ENCODE measurements at regions not wholly inside any gene's neighbourhood (a gene's known extent, or its start where the extent isn't known, plus 50 kb on each side); places are given as distances from the start of the nearest gene placed in this dataset.
"Not testable (repeated sequence)": the region's sequence is repeated elsewhere in the genome, so short reads cannot be mapped to it uniquely, and the experiment has no call there.

DNA sequence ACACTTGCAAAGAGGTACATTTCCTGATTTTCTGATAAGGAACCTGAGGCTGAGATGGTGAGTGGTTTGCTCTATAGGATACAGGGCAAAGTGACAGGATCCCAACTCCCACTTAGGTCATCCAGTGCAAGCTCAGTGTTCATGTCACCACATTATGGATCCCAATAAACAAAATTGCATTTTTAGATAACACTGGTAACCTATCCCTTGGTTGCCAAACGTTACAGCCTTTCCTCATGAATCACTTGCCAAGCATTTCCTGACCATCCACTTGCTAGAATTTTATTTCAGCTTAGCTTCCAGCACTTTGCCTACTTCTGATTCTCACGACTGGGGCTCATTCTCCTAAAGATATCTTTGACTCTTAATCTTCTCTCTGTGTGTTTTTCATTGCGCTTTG, 131.4 kb upstream of the ODAD2 start:
- no peak for DNase-seq

DNA sequence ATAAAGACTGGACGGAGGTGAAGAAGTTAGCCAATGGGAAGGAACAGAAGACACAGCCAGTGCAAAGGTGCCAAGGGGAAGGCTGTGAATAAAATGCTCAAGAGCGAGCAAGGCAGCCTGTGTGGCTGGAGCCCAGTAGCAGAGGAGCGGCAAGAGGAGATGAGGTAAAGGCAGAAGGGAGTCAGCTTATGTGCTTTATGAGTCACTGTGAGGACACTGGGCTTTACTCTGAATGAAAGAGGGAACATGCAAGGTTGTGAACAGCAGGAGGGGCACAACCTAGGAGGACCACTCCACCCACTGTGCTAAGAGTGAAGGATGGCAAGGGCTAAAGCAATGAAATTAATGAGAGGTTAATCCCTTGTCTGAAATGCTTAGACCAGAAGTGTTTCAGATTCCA, 129.0 kb upstream of the ODAD2 start:
- no peak for DNase-seq

DNA sequence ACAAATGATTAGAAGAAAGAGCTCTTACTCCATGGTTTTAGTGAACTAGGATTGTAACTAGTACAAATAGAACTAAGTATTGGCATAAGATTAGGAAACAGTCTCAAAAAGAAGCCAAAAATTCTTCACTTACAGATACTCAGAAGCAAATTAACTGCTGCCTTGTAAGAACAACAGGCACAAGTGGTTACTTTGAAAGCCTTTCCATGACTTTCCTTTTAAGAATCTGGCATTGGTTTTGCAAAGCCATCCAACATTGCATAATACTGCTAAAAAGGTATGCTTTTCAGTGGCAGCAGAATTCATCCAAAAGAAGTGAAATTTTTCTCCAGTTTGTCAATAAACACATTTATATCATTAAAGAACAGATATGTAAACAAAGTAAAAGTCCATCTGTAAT, 126.8 kb upstream of the ODAD2 start:
- no peak for DNase-seq

DNA sequence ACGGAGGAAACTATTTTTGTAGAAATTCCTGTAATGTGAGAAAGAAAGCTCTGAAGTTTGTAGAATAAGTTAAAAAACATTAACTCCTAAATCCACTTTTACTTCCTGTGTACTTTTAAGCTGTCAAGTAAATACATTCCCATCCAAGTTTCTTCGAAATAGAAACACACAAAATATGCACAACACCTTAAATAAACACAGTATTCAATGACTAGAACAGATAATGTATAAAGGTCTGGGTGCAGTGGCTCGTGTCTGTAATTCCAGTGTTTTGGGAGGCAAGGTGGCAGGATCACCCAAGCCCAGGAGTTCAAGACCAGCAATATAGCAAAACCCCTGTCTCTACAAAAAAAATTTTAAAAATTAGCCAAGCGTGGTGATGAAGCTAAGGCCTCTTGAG, 121.9 kb upstream of the ODAD2 start:
- no peak for DNase-seq

DNA sequence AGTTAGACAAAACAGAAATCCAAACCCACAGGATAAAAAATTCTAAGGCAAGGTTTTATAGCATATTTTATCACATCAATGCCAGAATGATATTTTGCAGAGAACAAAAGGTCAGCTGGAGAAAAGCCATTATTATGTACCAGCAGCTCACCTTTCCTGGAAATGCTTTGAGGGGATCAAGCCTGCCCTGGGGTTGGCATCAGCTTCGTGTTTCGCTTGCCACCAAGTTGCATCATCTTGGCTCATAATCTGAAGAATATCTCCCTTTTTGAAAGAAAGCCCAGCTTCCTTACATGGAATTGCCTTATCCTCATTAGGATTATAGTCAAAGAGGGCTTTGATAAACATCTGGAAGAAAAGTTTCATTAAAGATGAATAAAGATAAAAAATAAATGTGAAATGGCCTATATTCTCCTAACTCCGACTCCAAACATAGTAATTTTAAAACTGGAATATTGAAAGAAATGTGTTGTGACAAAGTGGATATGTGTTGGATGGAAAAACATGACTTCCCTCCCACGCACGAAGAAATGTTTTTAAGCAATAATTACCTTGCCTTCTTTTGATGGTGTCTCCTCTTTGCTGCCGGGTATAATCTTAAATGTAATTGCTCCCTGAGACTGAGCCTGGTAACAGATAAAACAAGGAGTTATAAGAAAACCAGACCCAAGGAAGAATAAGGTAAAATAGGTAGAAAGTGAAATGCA, 121.3 kb upstream of the ODAD2 start:
- no peak for DNase-seq

DNA sequence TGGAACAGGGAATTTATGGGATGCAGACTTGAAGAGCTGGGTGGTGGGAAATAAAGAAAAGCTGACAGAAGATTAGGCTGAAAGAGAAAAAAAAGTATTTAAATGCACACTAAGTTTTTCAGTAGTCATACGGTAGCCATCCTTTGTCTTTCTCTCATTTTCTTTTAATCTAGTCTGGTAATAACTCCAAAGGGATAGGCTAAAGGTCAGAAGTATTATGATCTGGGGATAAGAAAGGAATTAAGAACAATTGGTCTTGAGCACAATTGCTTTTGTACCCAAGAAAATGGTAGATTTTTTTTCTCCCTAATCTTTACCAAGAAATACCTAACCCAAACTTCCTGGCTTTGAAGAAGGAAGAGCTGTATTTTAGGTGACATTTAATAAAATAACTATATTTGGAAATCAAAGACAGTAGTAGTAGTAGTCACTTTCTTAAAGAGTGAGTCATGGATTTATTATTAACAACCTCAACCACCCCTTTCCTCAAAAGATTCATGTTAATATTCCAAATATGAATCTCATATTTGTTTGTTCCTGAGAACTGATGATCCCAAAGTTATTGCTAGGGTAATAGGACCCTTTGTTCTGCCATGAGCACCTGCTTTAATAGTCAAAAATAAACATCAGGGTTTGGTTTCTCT, 120.2 kb upstream of the ODAD2 start:
- DNase-seq: no peak

DNA sequence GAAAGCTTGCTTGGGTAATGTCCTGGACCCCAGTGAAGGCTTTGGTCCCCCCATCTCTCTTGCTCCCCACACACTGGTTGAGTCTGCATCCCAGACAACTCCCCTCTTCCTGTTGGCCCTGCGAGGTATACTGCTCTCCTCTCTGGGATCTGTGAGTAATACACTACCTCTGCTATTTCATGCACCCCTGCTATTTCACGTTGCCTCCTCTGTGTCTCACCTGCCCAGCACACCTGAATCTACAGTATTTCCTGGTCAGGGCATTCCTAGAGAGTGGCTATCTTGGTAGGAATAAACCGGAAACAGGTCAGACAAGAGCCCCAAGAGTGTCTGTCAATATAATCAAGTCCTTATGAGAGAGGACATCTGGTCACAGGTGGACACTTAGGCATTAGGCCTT, 114.3 kb upstream of the ODAD2 start:
- no peak for DNase-seq

DNA sequence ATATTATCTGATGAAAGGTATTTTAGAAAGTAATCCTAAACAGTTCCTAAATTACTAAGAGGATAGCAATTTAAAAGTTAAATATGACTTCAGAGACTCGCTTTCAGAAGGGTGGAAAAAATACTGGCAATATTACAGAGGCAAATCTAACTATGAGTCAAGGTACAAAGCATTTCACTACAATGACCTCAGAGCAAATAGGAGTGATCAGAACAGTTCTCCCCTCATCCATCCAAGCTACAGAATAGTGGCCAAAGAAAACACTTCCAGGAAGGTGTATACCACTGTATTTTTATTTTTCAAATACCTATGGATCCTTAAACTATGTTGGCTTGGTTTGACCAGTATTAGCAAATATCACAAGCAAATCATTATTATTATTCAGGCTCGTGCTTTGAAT, 112.8 kb upstream of the ODAD2 start:
- DNase-seq: no peak

DNA sequence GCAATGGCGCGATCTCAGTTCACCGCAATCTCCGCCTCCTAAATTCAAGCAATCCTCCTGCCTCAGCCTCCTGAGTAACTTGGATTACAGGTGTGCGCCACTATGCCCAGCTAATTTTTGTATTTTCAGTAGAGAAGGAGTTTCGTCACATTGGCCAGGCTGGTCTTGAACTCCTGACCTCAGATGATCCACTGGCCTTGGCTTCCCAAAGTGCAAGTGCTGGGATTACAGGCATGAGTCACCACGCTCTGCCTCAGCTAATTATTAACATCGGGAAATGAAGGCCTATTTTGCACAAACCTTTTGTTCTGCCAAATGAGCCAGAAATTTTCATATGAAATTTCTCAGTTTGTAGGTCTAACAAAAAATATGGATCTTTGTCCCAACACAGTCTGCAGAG, 106.7 kb upstream of the ODAD2 start:
- no peak for DNase-seq

DNA sequence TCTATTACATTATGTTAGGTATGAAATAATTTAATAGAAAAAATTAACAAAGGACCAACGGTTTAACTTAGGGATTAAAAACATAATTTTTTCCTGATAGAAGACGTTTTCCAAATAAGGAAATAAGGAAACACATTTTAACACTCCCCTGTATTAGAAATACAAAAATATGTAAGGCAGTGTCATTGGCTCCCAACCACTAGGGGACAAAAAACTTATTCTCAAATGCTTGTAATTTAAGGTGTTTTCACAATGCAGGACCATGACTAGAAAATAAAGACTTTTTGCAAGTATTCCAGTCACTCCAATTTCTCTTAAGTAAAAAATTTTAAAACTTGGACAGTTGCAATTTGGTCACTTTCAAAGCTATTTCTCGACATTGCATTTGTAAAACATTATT, 98.8 kb upstream of the ODAD2 start:
- no peak for DNase-seq

DNA sequence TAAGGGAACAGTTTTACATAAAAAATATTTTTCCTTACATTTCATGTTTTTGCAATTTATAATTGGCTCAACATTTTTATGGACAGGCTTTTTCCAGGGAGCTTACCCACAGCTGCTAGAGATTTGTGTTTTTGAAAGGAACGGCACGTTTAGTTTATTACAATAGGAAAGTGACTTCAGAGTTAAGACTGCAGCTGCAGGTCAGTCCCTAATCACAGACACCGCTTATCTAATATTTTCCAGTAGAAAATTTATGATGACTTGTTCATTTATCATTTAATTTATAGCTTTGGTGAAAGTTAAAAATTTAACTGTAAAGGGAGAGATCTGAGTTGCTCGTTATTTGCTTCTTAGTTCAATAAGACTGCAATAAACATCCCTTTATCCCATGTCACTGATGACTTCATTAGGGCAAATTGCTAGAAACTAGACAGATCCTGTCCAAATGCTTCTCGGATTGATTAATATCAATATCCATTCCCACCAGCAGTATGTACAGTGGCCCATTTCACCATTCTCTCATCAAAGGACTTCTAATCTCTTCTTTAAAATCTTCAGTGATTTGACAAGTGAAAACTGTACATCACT, 97.0 kb upstream of the ODAD2 start:
- no peak for DNase-seq

DNA sequence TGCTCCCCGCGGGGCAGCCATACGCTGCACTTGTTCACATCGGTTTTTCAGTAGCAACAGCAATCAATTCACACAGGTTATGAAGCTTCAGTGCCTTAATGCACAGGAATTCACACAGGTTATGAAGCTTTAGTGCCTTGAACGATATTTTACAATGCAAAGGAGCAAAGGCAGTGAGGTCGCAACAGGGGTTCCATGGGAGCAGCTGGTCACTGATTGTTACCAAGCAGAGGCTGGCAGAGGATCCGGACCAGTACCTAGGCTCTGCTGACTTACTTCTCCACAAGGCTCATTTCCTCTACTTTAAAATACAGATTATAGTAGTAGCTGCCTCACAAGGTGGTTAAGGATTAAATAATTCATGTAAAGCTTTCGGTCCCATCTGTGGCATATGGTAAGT, 95.2 kb upstream of the ODAD2 start:
- no peak for DNase-seq

DNA sequence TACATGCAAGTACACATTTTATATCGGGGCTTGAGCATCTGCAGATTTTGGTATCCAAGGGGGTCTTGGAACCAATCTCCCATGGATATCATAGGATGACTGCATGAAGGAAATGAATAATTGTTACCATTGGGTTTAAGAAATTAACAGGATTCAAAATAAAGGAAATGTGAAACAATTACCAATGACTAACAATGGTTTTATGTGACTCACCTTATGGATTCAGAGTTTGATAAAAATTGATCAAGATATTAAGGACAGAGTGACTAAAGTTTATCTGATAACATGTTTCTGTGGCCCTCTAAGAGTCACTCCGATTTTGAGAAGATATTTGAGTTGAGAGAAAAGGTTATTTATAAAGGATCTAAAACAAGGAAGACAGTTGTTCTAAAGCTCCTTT, 93.0 kb upstream of the ODAD2 start:
- DNase-seq: no peak

DNA sequence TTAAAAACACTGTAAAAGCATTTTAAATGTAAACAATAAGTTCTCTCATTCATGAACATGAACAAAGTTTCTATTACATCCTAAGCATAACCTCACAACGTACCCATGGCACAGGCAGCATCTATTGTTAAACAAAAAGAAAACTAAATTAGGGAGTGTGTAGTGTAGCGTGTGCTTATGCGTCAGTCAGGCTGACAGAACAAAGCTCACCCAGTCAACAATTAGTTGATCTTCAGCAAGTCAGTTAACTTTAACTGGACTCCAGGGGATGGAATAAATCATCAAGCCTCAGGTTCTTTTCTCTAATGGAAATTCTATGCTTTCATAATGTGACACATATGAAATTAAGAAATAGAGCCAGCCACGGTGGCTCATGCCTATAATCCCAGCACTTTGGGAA, 91.6 kb upstream of the ODAD2 start:
- no peak for DNase-seq

DNA sequence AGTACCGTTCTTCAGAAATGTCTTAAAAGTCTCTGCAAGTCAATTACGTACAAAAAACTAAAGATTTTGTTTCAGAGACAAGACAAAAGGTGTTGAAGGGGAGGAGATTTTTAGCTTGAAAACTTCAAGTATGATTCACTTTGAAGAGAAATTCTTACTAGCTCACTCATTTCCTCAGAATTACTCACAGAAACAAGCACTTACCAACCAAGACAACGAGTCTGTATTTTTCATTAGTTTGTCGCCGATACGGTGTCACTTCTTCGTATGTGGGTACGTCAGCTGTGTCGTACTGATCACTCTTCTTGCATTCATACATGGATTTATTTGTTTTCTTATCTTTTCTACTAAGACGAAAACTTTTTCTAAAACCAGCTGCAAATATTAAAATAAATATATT, 90.6 kb upstream of the ODAD2 start:
- no peak for DNase-seq

DNA sequence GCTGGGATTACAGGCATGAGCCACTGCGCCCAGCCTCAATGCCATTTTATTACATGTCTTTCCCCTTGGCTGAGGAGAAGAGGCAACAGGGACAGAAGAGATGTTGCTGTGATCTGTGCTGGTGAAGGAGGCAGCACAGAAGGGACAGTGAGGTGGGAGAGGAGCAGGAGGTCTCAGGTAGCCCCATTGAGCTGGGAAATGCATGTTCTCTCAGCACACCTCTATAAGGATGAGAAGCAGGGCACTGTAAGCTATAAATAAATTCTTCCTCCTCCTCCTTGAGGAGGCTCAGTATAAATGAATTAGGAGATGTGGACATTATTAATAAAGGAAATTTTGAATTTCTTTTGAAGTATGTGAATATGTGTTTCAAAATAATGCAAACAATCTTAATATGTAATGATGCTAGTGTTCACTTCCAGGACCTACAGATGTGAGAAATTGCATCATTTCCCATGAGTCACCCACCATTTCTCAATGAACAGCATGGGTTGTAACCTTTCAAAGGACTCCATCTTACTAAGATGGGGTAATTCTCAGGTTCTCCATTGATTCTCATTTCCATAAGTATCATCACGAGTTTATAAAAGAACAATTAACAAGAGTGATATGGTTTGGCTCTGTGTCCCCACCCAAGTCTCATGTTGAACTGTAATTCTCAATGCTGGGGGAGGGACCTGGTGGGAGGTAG, 88.9 kb upstream of the ODAD2 start:
- DNase-seq: no peak

DNA sequence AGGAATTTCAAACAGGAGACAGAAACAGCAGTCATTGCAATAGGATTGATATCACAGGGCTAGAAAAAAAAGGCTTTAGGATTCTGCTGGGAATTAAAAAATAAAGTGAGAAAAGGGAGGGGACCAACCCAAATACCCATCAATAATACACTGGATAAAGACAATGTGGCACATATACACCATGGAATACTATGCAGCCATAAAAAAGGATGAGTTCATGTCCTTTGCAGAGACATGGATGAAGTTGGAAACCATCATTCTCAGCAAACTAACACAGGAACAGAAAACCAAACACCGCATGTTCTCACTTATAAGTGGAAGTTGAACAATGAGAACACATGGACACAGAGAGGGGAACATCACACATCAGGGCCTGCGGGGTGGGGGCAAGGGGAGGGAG, 86.9 kb upstream of the ODAD2 start:
- DNase-seq: not testable (repeated sequence)

DNA sequence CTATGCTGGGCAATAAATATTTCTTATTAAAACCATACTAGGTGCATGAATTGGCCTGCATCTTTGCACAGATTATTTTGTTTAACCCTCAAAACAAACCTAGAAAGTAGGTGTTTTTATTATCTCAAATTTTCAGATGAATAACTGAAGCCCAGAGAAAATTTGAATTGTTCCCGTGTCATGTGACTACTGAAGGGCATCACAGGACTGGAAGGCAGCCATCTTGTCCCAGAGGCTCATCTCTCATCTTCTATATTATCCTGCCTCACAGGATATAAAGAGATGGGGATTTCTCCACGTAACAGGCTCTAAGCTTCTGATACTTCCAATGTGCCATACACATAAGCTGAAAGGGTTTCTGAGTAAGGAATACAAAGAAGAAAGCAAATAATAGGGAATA, 84.0 kb upstream of the ODAD2 start:
- no peak for DNase-seq

DNA sequence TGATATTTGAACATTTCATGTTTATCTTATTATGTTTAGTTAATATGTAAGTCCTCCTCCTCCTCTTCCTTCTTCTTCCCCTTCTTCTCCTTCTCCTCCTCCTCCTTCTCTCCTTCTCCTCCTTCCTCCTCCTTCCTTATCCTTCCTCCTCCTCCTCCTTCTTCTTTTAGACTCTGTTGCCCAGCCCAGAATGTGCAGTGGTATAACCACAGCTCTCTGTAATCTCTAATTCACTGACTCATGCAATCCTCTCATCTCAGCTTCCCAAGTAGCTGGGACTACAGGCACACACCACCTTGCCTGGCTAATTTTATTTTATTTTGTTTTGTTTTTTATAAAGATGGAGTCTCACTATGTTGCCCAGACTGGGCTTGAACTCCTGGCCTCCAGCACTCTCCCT, 83.4 kb upstream of the ODAD2 start:
- DNase-seq: no peak

DNA sequence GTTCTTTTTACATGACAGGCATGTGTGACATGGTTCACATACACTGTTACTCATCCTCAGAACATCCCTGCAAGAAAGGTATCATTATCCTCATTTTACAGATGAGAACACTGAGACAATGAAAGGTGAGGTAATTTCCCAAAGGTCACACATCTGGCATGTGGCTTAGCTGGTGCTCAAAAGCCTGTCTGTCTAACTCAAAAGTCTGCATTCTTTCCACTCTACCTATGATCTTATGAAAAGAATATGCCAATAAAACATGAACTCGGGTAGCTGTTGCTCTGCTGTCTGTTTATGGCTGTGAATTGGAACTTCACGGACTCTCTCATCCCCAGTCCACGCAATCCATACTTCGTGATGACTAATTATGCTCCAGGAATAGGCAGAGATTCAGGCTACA, 79.0 kb upstream of the ODAD2 start:
- no peak for DNase-seq

DNA sequence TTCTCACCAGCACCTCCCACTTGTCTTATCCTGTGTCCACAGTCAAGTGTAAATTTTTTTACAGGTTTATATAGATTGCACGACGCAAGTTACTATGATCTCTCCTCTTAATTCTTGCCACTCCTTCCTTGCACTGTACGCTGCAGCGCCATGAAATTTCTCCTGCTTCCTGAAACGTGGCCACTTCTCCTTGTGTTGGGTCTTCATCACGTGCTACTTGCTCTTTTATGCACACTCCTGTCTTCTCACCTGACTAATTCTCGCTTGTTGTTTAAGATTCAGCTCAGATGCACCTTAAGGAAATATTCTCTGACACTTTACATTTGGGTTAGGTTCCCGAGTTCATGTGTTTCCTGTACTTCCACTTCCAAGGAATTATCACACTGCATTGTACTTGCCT, 76.5 kb upstream of the ODAD2 start:
- no peak for DNase-seq

DNA sequence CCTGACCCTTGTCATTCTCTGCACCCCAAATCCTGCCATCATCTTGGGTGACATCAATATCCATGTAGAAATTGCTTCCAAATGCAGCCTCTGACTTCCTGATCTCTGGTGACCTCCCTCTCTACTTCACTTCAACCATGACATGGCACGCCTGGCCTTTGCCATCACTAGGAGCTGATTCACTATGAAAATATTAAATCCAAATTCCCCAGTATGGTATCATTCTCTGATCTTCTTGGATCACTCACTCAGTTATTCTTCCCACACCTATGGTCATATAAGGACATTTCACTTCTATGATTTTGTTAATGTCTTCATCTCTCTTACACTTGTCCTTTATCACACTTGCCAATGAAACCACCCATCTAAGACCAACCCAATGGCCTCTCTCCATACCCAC, 73.7 kb upstream of the ODAD2 start:
- DNase-seq: no peak

DNA sequence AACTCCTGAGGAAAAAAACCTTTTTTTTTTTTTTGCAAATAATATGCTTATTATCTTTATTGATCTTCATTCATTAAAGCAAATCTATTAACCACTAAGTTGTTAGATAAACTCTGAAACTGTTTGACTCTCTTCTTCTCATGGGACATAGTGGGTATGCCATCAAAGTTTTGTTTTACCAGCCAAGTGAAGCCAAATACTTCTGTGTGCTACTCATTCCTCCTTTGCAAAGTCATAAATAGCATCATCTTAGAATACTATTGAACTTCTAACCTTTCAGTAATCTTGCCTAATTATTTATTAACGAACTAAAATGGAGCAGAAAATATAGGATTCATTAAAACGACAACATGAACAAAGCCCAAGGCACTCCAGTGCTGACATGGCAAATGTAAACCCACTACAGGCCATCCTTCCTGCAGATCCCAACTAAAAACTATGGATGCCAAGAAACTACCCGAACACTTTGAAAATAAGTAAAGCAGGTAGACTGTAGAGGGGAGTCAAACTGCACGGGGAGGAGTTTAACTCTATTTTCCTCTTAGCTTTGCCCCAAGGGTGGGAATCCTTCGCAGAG, 61.2 kb upstream of the ODAD2 start:
- no peak for DNase-seq

DNA sequence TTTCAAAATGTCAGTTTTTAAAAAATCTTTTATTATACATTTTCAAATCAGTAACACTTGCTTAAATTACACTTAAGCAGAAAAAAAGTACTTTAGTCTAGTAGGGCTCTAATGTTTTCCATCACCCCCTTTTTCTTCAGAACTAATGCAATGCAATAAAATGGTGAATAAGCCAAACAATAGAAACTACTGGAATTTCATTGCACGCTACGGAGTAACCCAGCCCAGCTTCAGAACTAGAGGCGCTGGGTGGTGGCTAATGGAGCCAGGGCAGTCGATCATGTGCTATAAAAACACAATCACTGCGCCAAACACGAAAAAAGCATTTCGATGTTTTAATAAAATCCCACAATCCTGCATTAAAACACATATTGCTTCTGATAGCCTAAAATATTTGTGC, 59.9 kb upstream of the ODAD2 start:
- DNase-seq: no peak

Measured in stimulated activated CD4-positive, alpha-beta T cell treated with anti-CD3 and anti-CD28 coated beads, Interleukin-2, amount 100 ng/mL, for 24 hours (primary cell).